Myocyte (in vitro differentiated cells): ENCODE measurements at regions not wholly inside any gene's neighbourhood (a gene's known extent, or its start where the extent isn't known, plus 50 kb on each side); places are given as distances from the start of the nearest gene placed in this dataset.
A peak's percentile ranks its signal among the peaks of the same experiment; 100 is the strongest.
"Not testable (repeated sequence)": the region's sequence is repeated elsewhere in the genome, so short reads cannot be mapped to it uniquely, and the experiment has no call there.

Experiments used
- DNase-seq: peaks from one replicate; pipeline ENCODE4 v3.0.0-alpha.2; 2012; ENCODE audit warnings: low read depth

GRCh38 chr11:38594895-38595294, 1996.9 kb upstream of the RAG2 start:
- no peak for DNase-seq

GRCh38 chr11:38593649-38594048, 1995.6 kb upstream of the RAG2 start:
- DNase-seq: peak; percentile 3

DNA sequence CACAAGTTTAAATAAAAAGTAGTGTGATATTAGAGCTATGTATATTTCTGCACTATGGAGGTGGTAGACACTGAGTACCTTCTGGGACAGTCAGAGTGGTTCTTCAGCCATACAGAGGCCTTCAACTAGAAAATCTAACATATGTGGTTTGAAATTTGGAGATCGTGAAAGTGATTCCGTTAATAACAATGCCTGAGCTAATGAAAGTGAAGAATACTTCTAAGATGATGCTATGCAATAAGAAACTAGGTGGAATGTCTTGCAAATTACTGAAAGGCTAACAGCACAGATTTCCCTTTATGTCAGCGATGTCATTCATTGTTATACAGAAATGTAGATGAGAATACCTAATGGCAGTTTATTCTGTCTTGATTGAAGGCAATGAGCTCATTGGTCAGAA, 1984.7 kb upstream of the RAG2 start:
- DNase-seq: no peak

DNA sequence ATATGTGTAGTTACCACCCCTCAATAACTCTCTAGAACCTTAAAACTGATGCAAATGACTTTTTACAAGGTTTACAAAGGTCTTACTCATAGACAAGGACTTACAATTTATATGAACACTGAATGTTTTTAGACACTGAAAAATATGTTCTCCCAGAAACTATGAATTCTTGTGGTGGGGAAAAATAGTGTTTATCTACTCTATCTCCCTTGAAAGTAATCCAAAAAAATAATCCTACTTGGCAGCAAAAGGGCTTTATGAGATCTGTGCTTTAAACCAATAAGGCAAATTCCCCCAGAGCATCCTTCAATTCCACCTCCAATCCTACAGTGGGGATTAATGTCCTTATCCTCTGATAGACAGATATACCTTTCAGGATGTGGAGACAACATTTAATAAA, 1984.1 kb upstream of the RAG2 start:
- DNase-seq: peak; percentile 24

- DNase-seq: no peak
These were observed 1979.7 kb upstream of the RAG2 start for GRCh38 chr11:38577769-38578168.

GRCh38 chr11:38562562-38562961, 1964.5 kb upstream of the RAG2 start:
- no peak for DNase-seq

DNA sequence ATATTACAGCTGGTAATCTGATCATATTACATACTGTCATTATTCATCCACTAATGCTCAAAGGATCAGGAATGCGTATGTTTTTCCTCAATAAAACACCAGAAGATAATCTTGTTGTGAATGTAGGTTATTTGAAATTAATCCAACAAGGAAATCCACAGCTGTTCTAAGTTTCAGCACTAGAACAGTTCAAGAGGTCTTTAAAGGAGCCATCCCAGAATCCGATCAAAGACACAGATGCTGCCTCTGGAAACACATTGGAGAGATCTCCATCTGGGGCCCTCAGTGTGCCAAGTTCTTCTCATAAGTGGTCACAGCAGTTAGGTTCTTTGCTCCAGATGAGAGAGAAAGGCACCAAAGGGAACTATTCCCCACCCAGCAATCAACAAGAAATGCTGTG, 1955.1 kb upstream of the RAG2 start:
- DNase-seq: peak; percentile 57

GRCh38 chr11:38547462-38547861, 1949.4 kb upstream of the RAG2 start:
- no peak for DNase-seq

GRCh38 chr11:38543986-38544385, 1946.0 kb upstream of the RAG2 start:
- DNase-seq: no peak

DNA sequence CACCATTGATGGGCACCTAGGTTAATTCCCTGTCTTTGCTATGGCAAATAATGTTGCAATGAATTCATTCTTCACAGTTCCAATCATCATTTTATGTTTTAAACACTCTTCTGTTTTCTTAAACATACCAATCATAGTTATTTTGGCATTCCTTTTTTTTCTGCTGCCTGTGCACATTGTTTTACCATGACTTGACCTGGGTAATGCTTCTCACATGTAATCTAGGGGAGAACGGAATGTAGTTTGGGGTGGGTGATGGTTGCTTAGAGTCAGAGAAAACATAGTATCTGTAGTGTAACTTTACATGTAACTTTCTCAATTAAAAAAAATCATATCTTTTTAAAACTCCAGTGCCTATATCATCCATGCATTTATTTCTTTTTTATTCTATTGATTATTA, 1945.3 kb upstream of the RAG2 start:
- peak; percentile 37 for DNase-seq

DNA sequence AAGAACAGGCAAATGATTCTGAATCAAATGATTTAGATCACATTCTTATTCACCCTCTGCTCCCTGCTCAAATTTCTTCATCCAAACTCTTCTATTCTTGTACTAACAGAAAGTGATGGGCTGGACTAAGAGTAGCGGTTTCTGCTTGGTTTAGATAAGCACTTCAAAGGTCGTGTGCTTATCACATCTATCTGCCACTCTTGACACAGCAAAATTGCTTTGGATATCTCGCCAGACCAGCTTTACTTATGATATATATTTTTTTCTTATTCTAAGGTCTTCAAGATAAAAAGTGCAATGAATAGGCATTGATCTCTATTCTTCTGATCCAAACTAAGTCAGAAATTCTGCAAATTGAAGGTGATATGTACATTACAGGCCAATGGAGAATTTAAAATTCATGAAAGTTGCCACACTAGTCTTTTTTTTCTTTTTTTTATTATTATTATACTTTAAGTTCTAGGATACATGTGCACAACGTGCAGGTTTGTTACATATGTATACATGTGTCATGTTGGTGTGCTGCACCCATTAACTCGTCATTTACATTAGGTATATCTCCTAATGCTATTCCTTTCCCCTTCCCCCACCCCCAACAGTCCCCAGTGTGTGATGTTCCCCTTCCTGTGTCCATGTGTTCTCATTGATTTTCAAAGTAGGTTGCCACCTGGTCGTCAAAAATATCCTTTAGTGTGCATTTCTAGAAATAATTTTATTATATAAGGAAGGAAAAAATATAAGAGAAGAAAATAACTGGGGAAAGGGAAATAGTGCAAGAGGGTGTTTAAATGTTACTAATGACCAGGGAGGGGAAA, 1941.0 kb upstream of the RAG2 start:
- DNase-seq: no peak

GRCh38 chr11:38530226-38530625, 1932.2 kb upstream of the RAG2 start:
- DNase-seq: no peak

GRCh38 chr11:38524945-38525344, 1926.9 kb upstream of the RAG2 start:
- no peak for DNase-seq

GRCh38 chr11:38517991-38518390, 1920.0 kb upstream of the RAG2 start:
- DNase-seq: no peak

DNA sequence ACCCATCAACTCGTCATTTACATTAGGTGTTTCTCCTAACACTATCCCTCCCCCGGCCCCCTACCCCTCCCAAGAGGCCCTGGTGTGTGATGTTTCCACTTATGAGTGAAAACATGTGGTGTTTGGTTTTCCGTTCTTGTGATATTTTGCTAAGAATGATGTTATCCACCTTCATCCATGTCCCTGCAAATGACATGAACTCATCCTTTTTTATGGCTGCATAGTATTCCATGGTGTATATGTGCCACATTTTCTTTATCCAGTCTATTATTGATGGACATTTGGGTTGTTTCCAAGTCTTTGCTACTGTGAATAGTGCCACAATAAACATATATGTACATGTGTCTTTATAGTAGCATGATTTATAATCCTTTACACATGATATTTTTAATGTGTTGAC, 1914.8 kb upstream of the RAG2 start:
- DNase-seq: not testable (repeated sequence)

- DNase-seq: no peak
These were observed 1912.0 kb upstream of the RAG2 start for GRCh38 chr11:38510041-38510440.

GRCh38 chr11:38503876-38504275, 1905.8 kb upstream of the RAG2 start:
- no peak for DNase-seq

DNA sequence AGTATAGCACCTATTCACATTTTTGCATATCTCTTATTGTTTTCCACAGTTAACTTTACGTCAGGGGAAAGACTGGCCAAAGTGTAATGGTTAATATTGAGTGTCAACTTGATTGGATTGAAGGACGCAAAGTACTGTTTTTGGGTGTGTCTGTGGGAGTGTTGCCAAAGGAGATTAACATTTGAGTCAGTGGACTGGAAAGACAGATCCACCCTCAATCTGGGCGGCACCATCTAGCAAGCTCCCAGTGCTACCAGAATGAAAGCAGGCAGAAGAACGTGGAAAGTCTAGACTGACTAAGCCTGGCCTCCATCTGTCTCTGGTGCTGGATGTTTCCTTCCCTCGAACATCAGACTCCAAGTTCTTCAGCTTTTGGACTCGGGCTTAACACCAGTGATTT, 1900.7 kb upstream of the RAG2 start:
- no peak for DNase-seq

DNA sequence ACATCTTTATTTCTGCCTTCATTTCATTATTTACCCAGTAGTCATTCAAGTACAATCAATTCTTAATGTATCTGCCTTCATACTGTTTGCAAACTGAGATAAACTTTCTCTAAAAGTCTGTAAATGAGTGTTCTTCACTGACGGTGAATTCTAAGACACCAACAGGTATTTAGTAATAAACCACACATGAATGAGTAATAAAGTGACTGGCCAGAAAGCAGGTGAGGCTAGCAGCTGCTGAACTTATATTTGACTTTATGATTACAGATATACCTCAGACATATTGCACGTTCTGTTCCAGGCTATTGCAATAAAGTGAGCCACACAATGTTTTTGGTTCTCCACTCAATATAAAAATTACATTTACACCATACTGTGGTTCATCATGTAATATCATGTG, 1894.0 kb upstream of the RAG2 start:
- DNase-seq: no peak

- no peak for DNase-seq
These were observed 1883.4 kb upstream of the RAG2 start for GRCh38 chr11:38481391-38481790.

DNA sequence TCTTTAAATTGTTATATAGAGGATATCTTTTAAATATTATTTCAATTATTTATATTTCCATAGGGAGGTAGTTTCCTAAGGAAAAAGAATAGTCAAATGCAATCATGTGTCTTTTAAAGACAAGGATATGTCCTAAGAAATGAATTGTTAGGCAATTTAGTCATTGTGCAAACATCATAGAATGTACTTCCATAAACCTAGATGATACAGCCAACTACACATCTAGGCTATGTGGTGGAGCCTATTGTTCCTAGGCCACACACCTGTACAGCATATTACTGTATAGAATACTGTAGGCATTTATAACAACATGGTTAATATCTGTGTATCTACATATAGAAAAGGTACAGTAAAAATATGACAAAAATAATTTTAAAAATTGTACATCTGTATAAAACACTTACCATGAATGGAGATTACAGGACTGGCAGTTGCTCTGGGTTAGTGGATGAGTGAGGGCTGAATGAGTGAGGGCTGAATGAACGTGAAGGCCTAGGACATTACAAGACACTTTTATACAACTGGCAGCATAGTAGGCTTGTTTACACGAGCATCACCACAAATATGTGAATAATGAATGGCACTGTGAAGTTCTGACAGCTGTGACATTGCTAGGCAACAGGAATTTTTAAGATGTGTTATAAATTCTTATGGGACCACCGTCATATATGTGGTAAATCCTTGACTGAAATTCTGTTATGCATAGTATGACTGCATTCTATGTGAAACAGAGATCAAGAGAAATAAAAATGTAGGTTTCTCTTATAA, 1879.0 kb upstream of the RAG2 start:
- DNase-seq: peak; percentile 58

GRCh38 chr11:38461751-38462150, 1863.7 kb upstream of the RAG2 start:
- DNase-seq: no peak

GRCh38 chr11:38460896-38461295, 1862.9 kb upstream of the RAG2 start:
- peak; percentile 92 for DNase-seq
